Uterus (tissue), 2 donors: ENCODE measurements at regions not wholly inside any gene's neighbourhood (a gene's known extent, or its start where the extent isn't known, plus 50 kb on each side); places are given as distances from the start of the nearest gene placed in this dataset.

Experiments used
- POLR2A ChIP-seq, 2 donors: fragments of 450-650 bp; IDR thresholded peaks; one replicate each; pipeline ENCODE4 v1.6.1; 2016; ENCODE audit warnings: antibody characterized with exemption in 2 of 2, mild to moderate bottlenecking in 1 of 2, moderate library complexity in 1 of 2
- TF ChIP-seq, protein P1 (sequence below), 4 experiments: fragments of 200-600 bp in 2 of 4; fragments of 450-650 bp in 2 of 4; sonication (generic) in 2 of 4; IDR thresholded peaks; one replicate each; pipeline ENCODE4 v1.5.1; 2016 to 2019; ENCODE audit warnings: antibody characterized with exemption in 4 of 4, mild to moderate bottlenecking in 2 of 4, moderate library complexity in 1 of 4

DNA sequence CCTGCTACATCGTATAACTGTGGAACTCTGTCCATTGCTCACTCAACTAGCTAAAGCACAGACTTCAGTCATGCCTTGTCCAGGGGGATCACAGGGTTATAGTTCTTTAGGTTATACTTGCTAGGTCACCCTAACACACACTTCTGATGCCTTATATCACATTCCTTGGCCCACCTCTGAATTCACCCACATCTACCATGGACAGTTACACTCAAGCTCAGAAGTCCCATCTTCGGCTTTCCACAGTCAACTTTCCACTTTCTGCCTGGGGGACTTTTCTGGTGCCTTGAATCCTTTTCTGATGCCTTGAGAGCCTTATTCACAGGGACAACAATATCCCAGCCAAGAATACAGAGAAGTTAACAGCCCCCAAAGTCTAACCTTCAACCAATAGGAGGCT, 129.2 kb upstream of the MAOA start:
- TF ChIP-seq, protein P1, sequence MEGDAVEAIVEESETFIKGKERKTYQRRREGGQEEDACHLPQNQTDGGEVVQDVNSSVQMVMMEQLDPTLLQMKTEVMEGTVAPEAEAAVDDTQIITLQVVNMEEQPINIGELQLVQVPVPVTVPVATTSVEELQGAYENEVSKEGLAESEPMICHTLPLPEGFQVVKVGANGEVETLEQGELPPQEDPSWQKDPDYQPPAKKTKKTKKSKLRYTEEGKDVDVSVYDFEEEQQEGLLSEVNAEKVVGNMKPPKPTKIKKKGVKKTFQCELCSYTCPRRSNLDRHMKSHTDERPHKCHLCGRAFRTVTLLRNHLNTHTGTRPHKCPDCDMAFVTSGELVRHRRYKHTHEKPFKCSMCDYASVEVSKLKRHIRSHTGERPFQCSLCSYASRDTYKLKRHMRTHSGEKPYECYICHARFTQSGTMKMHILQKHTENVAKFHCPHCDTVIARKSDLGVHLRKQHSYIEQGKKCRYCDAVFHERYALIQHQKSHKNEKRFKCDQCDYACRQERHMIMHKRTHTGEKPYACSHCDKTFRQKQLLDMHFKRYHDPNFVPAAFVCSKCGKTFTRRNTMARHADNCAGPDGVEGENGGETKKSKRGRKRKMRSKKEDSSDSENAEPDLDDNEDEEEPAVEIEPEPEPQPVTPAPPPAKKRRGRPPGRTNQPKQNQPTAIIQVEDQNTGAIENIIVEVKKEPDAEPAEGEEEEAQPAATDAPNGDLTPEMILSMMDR (IDR thresholded peaks at IDR 0.05), result no peak
- no peak for TF ChIP-seq POLR2A (IDR thresholded peaks at IDR 0.05)
